Mucosa of descending colon (tissue), 3 donors: ENCODE measurements at regions not wholly inside any gene's neighbourhood (a gene's known extent, or its start where the extent isn't known, plus 50 kb on each side); places are given as distances from the start of the nearest gene placed in this dataset.
A peak's percentile ranks its signal among the peaks of the same experiment; 100 is the strongest.

ENCODE experiments used
- ATAC-seq: fragments of 200-7000 bp; cut with Tn5 transposase; one replicate; pipeline ENCODE4 v1.9.1; 2020; ENCODE audit warnings: mild to moderate bottlenecking, moderate library complexity
- DNase-seq, 3 donors: peaks; one replicate each; pipeline ENCODE4 v3.0.0-alpha.2; 2020
- H3K36me3 ChIP-seq: fragments of 200-600 bp; one replicate; pipeline ENCODE4 v1.8.0; 2021; ENCODE audit warnings: low read depth, mild to moderate bottlenecking
- H3K4me1 ChIP-seq: fragments of 200-600 bp; one replicate; pipeline ENCODE4 v1.8.0; 2021; ENCODE audit warnings: low read depth, mild to moderate bottlenecking
- H3K4me3 ChIP-seq: fragments of 200-600 bp; one replicate; pipeline ENCODE4 v1.8.0; 2021; ENCODE audit warnings: mild to moderate bottlenecking
- H3K9me3 ChIP-seq: fragments of 200-600 bp; one replicate; pipeline ENCODE4 v1.8.0; 2021; ENCODE audit warnings: mild to moderate bottlenecking
- intact Hi-C, 2 donors: fragments of 100-400 bp; cut with DNase I in 1 of 2; cut with micrococcal nuclease in 1 of 2; formaldehyde crosslinking; loops; one replicate each; pipeline versions ENCODE4 v1.11.0 to v1.11.1; 2022; cut with DNase I, micrococcal nuclease
- TF ChIP-seq, protein P1 (sequence below): fragments of 200-600 bp; IDR thresholded peaks from one replicate; pipeline ENCODE4 v1.8.0; 2022; ENCODE audit warnings: antibody characterized with exemption, mild to moderate bottlenecking
- donor health status: DM: no; HTN: no; CAD: no; lungs with moderate emphysema.
- donor health status: DM: no; HTN: no; CAD: no.
- donor health status: DM: no; HTN: yes; CAD: no.

DNA sequence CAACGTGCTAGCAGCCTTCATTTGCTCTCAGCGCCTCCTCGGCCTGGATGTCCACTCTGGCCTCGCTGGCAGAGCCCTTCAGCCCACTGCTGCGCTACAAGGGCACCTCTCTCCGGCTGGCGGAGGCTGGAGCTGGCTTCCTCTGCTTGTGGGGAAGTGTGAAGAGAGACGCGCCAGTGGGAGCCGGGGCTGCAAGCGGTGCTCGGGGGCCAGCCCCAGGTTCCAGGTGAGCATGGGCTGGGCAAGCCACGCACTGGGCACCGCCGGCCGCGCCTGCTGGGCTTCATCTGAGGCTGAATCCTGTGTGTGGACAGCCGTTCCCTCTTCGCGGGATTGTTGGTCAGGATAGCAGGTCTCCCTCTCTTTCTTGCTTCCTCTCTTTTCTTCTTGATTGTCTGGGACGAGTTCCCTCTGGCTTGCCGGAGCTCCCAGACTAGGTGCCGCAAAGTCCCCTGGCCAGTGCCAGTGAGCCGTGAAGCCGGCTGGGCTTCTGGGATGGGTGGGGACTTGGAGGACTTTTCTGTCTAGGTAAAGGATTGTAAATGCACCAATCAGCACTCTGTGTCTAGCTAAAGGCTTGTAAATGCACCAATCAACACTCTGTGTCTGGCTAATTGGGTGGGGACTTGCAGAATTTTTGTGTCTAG lies 165.0 kb downstream of the HEPH start:
- Histone ChIP-seq H3K4me1 (no peaks in the 10 kb centered on the region), H3K36me3 (no peaks in the 10 kb centered on the region), H3K9me3 (no peaks in the 10 kb centered on the region), H3K4me3 (no peak overlapping the region)
- intact Hi-C loops: no loop called here
- DNase-seq: peak in 1 of 3 donors; percentile 36
- TF ChIP-seq, protein P1, sequence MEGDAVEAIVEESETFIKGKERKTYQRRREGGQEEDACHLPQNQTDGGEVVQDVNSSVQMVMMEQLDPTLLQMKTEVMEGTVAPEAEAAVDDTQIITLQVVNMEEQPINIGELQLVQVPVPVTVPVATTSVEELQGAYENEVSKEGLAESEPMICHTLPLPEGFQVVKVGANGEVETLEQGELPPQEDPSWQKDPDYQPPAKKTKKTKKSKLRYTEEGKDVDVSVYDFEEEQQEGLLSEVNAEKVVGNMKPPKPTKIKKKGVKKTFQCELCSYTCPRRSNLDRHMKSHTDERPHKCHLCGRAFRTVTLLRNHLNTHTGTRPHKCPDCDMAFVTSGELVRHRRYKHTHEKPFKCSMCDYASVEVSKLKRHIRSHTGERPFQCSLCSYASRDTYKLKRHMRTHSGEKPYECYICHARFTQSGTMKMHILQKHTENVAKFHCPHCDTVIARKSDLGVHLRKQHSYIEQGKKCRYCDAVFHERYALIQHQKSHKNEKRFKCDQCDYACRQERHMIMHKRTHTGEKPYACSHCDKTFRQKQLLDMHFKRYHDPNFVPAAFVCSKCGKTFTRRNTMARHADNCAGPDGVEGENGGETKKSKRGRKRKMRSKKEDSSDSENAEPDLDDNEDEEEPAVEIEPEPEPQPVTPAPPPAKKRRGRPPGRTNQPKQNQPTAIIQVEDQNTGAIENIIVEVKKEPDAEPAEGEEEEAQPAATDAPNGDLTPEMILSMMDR: no peak
- ATAC-seq: no peak

GRCh38 chrX:66360894-66361293 lies 196.8 kb downstream of the HEPH start:
- Histone ChIP-seq H3K36me3 (no peaks in the 10 kb centered on the region), H3K4me3 (no peak overlapping the region), H3K4me1 (no peaks in the 10 kb centered on the region), H3K9me3 (no peaks in the 10 kb centered on the region)
- intact Hi-C loops: no loop called here
- TF ChIP-seq, protein P1: no peak
- DNase-seq: no peak
- ATAC-seq: no peak

DNA sequence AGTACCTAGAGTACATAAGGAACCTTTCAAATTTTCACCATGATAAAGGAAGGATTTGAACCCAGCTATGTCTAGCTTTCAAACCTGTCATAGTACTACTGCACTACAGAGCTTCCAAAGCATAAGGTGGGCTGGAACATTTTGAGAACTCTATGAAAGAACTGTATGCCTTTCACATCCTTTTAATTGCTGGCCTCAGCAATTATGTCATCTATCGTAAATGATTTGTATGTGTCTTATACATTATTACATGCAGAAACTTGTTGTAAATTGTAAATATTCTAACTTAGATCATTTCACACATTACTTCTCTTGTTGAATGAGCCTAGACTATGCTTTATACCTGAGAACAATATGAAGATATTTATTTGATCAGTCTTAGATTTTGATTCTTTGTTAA lies 220.7 kb downstream of the HEPH start:
- H3K9me3 ChIP-seq: no peaks in the 10 kb centered on the region
- DNase-seq: no peak
- intact Hi-C loops: no loop called here
- no peaks in the 10 kb centered on the region for H3K36me3 ChIP-seq
- H3K4me3 ChIP-seq: no peak overlapping the region
- ATAC-seq: no peak
- TF ChIP-seq, protein P1: no peak
- no peaks in the 10 kb centered on the region for H3K4me1 ChIP-seq

- no peak for ATAC-seq
- no peaks in the 10 kb centered on the region for H3K9me3 ChIP-seq
- TF ChIP-seq, protein P1: no peak
- intact Hi-C loops: no loop called here
- no peaks in the 10 kb centered on the region for H3K36me3 ChIP-seq
- H3K4me1 ChIP-seq: no peaks in the 10 kb centered on the region
- no peak for DNase-seq
- H3K4me3 ChIP-seq: no peak overlapping the region
These were observed 235.2 kb downstream of the HEPH start for GRCh38 chrX:66399273-66399672.

GRCh38 chrX:66402165-66402564 lies 236.7 kb downstream of the EDA2R start:
- Histone ChIP-seq H3K4me3 (no peak overlapping the region), H3K36me3 (no peaks in the 10 kb centered on the region), H3K9me3 (no peaks in the 10 kb centered on the region), H3K4me1 (no peaks in the 10 kb centered on the region)
- intact Hi-C loops: no loop called here
- DNase-seq (no peak), ATAC-seq (no peak)
- TF ChIP-seq, protein P1: no peak

- ATAC-seq (peak; percentile 39), DNase-seq (no peak)
- Histone ChIP-seq H3K4me1 (no peaks in the 10 kb centered on the region), H3K4me3 (no peak overlapping the region), H3K36me3 (no peaks in the 10 kb centered on the region), H3K9me3 (no peaks in the 10 kb centered on the region)
- intact Hi-C loops: no loop called here
- TF ChIP-seq, protein P1: no peak
These were observed 230.4 kb downstream of the EDA2R start for GRCh38 chrX:66408507-66408906.
